ENCODE measurements at regions not wholly inside any gene's neighbourhood (a gene's known extent, or its start where the extent isn't known, plus 50 kb on each side); places are given as distances from the start of the nearest gene placed in this dataset.

DNA sequence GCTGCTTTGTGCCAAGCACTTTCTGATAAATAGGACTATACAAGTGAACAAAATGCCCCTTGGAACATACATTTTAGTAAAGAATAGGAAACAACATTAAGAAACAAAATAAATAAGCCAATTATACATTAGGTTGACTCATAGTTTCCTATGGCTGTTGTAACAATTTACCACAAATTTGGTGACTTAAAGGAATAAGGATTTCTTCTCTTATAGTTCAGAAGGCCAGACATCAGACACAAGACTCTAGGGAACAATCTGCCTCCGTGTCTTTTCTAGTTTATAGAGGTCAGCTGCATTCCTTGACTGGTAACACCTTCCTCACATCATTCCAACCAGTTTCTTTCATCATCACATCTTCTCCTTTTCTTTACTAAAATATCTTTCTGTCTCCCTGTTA, 235.9 kb upstream of the PCDH18 start:
- no peaks in the 10 kb centered on the region for H3K36me3 ChIP-seq
- no peaks in the 10 kb centered on the region for H3K4me1 ChIP-seq
- no peak overlapping the region for H3K4me3 ChIP-seq
- no peak for DNase-seq
- no peaks in the 10 kb centered on the region for H3K27me3 ChIP-seq
- no peak for TF ChIP-seq POLR2A (IDR thresholded peaks at IDR 0.05)
- TF ChIP-seq, protein P1, sequence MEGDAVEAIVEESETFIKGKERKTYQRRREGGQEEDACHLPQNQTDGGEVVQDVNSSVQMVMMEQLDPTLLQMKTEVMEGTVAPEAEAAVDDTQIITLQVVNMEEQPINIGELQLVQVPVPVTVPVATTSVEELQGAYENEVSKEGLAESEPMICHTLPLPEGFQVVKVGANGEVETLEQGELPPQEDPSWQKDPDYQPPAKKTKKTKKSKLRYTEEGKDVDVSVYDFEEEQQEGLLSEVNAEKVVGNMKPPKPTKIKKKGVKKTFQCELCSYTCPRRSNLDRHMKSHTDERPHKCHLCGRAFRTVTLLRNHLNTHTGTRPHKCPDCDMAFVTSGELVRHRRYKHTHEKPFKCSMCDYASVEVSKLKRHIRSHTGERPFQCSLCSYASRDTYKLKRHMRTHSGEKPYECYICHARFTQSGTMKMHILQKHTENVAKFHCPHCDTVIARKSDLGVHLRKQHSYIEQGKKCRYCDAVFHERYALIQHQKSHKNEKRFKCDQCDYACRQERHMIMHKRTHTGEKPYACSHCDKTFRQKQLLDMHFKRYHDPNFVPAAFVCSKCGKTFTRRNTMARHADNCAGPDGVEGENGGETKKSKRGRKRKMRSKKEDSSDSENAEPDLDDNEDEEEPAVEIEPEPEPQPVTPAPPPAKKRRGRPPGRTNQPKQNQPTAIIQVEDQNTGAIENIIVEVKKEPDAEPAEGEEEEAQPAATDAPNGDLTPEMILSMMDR (IDR thresholded peaks at IDR 0.05), result no peak
- no peak overlapping the region for H3K27ac ChIP-seq
- H3K9me3 ChIP-seq, result no peaks in the 10 kb centered on the region

DNA sequence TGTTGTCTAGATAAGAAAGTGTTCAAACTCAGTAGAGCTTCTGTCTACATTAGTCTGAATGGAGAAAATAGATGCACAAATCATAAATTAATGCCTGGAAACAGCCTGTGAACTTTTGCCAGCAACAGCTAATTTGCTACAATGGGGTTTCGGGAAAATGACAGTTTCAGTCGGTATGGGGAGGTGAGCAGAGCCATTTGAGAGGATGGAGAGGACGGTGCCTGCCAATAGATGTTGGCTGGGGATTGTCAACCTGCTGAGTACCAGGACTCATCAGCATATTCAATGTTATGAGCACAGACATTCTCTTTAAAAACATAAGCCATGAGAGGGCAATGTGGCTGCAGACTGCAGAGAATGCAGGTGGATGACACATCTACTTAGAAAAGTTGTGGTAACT, 230.3 kb upstream of the PCDH18 start:
- no peak overlapping the region for H3K4me3 ChIP-seq
- DNase-seq, result no peak
- no peaks in the 10 kb centered on the region for H3K4me1 ChIP-seq
- no peaks in the 10 kb centered on the region for H3K9me3 ChIP-seq
- H3K27ac ChIP-seq, result no peak overlapping the region
- H3K27me3 ChIP-seq, result no peaks in the 10 kb centered on the region
- TF ChIP-seq POLR2A (IDR thresholded peaks at IDR 0.05), result no peak
- H3K36me3 ChIP-seq, result no peaks in the 10 kb centered on the region

GRCh38 chr4:137754652-137755471, 222.6 kb upstream of the PCDH18 start:
- Histone ChIP-seq H3K27me3 (no peaks in the 10 kb centered on the region), H3K4me3 (no peak overlapping the region), H3K27ac (no peak overlapping the region), H3K9me3 (no peaks in the 10 kb centered on the region), H3K36me3 (no peaks in the 10 kb centered on the region), H3K4me1 (no peaks in the 10 kb centered on the region)
- DNase-seq, result no peak
- TF ChIP-seq, protein P1 (IDR thresholded peaks at IDR 0.05), result no peak
- no peak for TF ChIP-seq POLR2A (IDR thresholded peaks at IDR 0.05)

DNA sequence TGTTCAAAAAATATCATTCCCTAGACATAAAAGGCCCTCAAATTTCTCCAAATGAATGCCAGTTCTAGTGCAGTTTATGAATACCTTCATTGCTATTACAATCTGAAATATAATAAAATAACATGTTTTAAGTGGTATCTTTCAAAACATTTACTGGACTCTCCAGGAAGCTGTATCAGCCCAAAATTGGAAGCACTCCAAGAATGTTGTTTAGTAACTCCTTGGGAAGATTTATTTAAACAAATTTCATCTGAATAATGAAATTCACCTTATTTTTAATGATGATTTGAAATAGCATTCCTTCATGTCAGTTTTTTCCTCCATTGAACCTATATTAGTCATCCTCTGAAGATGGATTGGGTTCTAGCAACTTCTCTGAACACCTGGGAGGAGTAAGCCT, 217.2 kb upstream of the PCDH18 start:
- H3K4me3 ChIP-seq, result no peak overlapping the region
- no peaks in the 10 kb centered on the region for H3K9me3 ChIP-seq
- no peaks in the 10 kb centered on the region for H3K36me3 ChIP-seq
- DNase-seq, result no peak
- H3K27ac ChIP-seq, result no peak overlapping the region
- H3K27me3 ChIP-seq, result no peaks in the 10 kb centered on the region
- H3K4me1 ChIP-seq, result no peaks in the 10 kb centered on the region
- TF ChIP-seq, protein P1 (IDR thresholded peaks at IDR 0.05), result no peak
- no peak for TF ChIP-seq POLR2A (IDR thresholded peaks at IDR 0.05)

GRCh38 chr4:137748616-137749015, 216.3 kb upstream of the PCDH18 start:
- Histone ChIP-seq H3K27me3 (no peaks in the 10 kb centered on the region), H3K4me3 (no peak overlapping the region), H3K4me1 (no peaks in the 10 kb centered on the region), H3K36me3 (no peaks in the 10 kb centered on the region), H3K27ac (no peak overlapping the region), H3K9me3 (no peaks in the 10 kb centered on the region)
- TF ChIP-seq POLR2A (IDR thresholded peaks at IDR 0.05), result no peak
- TF ChIP-seq, protein P1 (IDR thresholded peaks at IDR 0.05), result no peak
- DNase-seq, result no peak

- Histone ChIP-seq H3K4me3 (no peak overlapping the region), H3K4me1 (no peaks in the 10 kb centered on the region), H3K27ac (no peak overlapping the region), H3K27me3 (no peaks in the 10 kb centered on the region), H3K36me3 (no peaks in the 10 kb centered on the region), H3K9me3 (no peaks in the 10 kb centered on the region)
- TF ChIP-seq, protein P1 (IDR thresholded peaks at IDR 0.05), result no peak
- no peak for TF ChIP-seq POLR2A (IDR thresholded peaks at IDR 0.05)
- DNase-seq, result no peak
These were observed 207.8 kb upstream of the PCDH18 start for GRCh38 chr4:137740141-137740540.
